ENCODE measurements at regions not wholly inside any gene's neighbourhood (a gene's known extent, or its start where the extent isn't known, plus 50 kb on each side); places are given as distances from the start of the nearest gene placed in this dataset.

GRCh38 chr1:90591355-90591969 lies 125.6 kb downstream of the BARHL2 start:
- TF ChIP-seq POLR2A (IDR thresholded peaks at IDR 0.05; ENCODE audit: extremely low read depth, insufficient read length) (no peak), MAX (IDR thresholded peaks at IDR 0.05; ENCODE audit: low read depth, low read length) (no peak), CTCF (IDR thresholded peaks at IDR 0.05; ENCODE audit: low read depth, low read length) (no peak), MYC (IDR thresholded peaks at IDR 0.05; ENCODE audit: low read depth, low read length) (no peak)
- no peak for DNase-seq (ENCODE audit: low read depth)
- no peak overlapping the region for H3K4me3 ChIP-seq (ENCODE audit: low read depth, low read length)

GRCh38 chr1:90580176-90580575 lies 136.9 kb downstream of the BARHL2 start:
- TF ChIP-seq CTCF (IDR thresholded peaks at IDR 0.05; ENCODE audit: low read depth, low read length) (no peak), MYC (IDR thresholded peaks at IDR 0.05; ENCODE audit: low read depth, low read length) (no peak), POLR2A (IDR thresholded peaks at IDR 0.05; ENCODE audit: extremely low read depth, insufficient read length) (no peak)
- no peak overlapping the region for H3K4me3 ChIP-seq (ENCODE audit: low read depth, low read length)
- DNase-seq (ENCODE audit: low read depth) = no peak

- peak; percentile 39 for DNase-seq (ENCODE audit: low read depth)
- H3K4me3 ChIP-seq (ENCODE audit: low read depth, low read length) = no peak overlapping the region
- peak; percentile 33 for TF ChIP-seq CTCF (IDR thresholded peaks at IDR 0.05; ENCODE audit: low read depth, low read length)
- TF ChIP-seq MAX (IDR thresholded peaks at IDR 0.05; ENCODE audit: low read depth, low read length) = no peak
- TF ChIP-seq POLR2A (IDR thresholded peaks at IDR 0.05; ENCODE audit: extremely low read depth, insufficient read length) = no peak
- TF ChIP-seq MYC (IDR thresholded peaks at IDR 0.05; ENCODE audit: low read depth, low read length) = no peak
Measured at GRCh38 chr1:90579212-90579802, 137.8 kb downstream of the BARHL2 start.

GRCh38 chr1:90574692-90575370 lies 142.3 kb downstream of the BARHL2 start:
- no peak for DNase-seq (ENCODE audit: low read depth)
- TF ChIP-seq POLR2A (IDR thresholded peaks at IDR 0.05; ENCODE audit: extremely low read depth, insufficient read length) = no peak
- TF ChIP-seq MAX (IDR thresholded peaks at IDR 0.05; ENCODE audit: low read depth, low read length) = no peak
- TF ChIP-seq CTCF (IDR thresholded peaks at IDR 0.05; ENCODE audit: low read depth, low read length) = no peak
- no peak for TF ChIP-seq MYC (IDR thresholded peaks at IDR 0.05; ENCODE audit: low read depth, low read length)
- no peak overlapping the region for H3K4me3 ChIP-seq (ENCODE audit: low read depth, low read length)

GRCh38 chr1:90573736-90574135 lies 143.4 kb downstream of the BARHL2 start:
- H3K4me3 ChIP-seq (ENCODE audit: low read depth, low read length) = no peak overlapping the region
- TF ChIP-seq MYC (IDR thresholded peaks at IDR 0.05; ENCODE audit: low read depth, low read length) (no peak), CTCF (IDR thresholded peaks at IDR 0.05; ENCODE audit: low read depth, low read length) (no peak), POLR2A (IDR thresholded peaks at IDR 0.05; ENCODE audit: extremely low read depth, insufficient read length) (no peak), MAX (IDR thresholded peaks at IDR 0.05; ENCODE audit: low read depth, low read length) (no peak)
- DNase-seq (ENCODE audit: low read depth) = no peak
